H1 (cell line): ENCODE measurements at regions not wholly inside any gene's neighbourhood (a gene's known extent, or its start where the extent isn't known, plus 50 kb on each side); places are given as distances from the start of the nearest gene placed in this dataset.

Experiments
- CTBP2 ChIP-seq: IDR thresholded peaks from 2 replicates; pipeline ENCODE4 v1.7.0; 2011; ENCODE audit warnings: borderline replicate concordance, mild to moderate bottlenecking, moderate library complexity, mixed read lengths, low read length; ENCODE audit not compliant: insufficient read depth, insufficient read length
- TBP ChIP-seq: IDR thresholded peaks from 2 replicates; pipeline ENCODE4 v1.6.1; 2011; ENCODE audit warnings: low read depth, low read length, improper control_type of control experiment
- TF ChIP-seq, protein P1 (sequence below): fragments of 300-600 bp; sonication (generic); IDR thresholded peaks from 2 replicates; pipeline ENCODE4 v1.7.1; 2012; ENCODE audit warnings: low read length, moderate library complexity, mild to moderate bottlenecking, inconsistent platforms; ENCODE audit not compliant: insufficient replicate concordance
- TF ChIP-seq, protein P2 (sequence below), 3 experiments: IDR thresholded peaks; 1 replicate in 2 of 3; 2 replicates in 1 of 3; pipeline versions ENCODE4 v1.5.1 to v1.6.1; 2011; ENCODE audit warnings: low read length in 3 of 3, mild to moderate bottlenecking in 3 of 3, inconsistent platforms in 2 of 3, low read depth in 1 of 3, moderate library complexity in 1 of 3; ENCODE audit not compliant: insufficient read depth in 1 of 3; ENCODE audit errors: control extremely low read depth in 1 of 3

DNA sequence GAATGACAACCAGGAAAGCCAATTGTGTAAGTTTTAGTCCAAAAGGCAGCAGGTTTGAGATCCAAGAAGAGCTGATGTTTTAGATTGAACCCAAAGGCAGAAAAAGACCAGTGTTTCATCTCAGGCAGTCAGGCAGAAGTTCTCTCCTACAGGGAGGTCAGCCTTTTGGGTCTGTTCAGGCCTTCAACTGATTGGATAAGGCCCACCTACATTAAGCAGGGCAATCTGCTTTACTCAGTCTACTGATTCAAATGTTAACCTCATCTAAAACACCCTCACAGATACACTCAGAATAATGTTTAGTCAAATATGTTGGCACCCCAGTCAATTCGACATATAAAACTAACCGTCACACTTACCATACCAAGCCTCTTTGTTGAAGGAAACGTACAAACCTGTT, 134.2 kb upstream of the NEIL3 start (continued):
- TF ChIP-seq, protein P1, sequence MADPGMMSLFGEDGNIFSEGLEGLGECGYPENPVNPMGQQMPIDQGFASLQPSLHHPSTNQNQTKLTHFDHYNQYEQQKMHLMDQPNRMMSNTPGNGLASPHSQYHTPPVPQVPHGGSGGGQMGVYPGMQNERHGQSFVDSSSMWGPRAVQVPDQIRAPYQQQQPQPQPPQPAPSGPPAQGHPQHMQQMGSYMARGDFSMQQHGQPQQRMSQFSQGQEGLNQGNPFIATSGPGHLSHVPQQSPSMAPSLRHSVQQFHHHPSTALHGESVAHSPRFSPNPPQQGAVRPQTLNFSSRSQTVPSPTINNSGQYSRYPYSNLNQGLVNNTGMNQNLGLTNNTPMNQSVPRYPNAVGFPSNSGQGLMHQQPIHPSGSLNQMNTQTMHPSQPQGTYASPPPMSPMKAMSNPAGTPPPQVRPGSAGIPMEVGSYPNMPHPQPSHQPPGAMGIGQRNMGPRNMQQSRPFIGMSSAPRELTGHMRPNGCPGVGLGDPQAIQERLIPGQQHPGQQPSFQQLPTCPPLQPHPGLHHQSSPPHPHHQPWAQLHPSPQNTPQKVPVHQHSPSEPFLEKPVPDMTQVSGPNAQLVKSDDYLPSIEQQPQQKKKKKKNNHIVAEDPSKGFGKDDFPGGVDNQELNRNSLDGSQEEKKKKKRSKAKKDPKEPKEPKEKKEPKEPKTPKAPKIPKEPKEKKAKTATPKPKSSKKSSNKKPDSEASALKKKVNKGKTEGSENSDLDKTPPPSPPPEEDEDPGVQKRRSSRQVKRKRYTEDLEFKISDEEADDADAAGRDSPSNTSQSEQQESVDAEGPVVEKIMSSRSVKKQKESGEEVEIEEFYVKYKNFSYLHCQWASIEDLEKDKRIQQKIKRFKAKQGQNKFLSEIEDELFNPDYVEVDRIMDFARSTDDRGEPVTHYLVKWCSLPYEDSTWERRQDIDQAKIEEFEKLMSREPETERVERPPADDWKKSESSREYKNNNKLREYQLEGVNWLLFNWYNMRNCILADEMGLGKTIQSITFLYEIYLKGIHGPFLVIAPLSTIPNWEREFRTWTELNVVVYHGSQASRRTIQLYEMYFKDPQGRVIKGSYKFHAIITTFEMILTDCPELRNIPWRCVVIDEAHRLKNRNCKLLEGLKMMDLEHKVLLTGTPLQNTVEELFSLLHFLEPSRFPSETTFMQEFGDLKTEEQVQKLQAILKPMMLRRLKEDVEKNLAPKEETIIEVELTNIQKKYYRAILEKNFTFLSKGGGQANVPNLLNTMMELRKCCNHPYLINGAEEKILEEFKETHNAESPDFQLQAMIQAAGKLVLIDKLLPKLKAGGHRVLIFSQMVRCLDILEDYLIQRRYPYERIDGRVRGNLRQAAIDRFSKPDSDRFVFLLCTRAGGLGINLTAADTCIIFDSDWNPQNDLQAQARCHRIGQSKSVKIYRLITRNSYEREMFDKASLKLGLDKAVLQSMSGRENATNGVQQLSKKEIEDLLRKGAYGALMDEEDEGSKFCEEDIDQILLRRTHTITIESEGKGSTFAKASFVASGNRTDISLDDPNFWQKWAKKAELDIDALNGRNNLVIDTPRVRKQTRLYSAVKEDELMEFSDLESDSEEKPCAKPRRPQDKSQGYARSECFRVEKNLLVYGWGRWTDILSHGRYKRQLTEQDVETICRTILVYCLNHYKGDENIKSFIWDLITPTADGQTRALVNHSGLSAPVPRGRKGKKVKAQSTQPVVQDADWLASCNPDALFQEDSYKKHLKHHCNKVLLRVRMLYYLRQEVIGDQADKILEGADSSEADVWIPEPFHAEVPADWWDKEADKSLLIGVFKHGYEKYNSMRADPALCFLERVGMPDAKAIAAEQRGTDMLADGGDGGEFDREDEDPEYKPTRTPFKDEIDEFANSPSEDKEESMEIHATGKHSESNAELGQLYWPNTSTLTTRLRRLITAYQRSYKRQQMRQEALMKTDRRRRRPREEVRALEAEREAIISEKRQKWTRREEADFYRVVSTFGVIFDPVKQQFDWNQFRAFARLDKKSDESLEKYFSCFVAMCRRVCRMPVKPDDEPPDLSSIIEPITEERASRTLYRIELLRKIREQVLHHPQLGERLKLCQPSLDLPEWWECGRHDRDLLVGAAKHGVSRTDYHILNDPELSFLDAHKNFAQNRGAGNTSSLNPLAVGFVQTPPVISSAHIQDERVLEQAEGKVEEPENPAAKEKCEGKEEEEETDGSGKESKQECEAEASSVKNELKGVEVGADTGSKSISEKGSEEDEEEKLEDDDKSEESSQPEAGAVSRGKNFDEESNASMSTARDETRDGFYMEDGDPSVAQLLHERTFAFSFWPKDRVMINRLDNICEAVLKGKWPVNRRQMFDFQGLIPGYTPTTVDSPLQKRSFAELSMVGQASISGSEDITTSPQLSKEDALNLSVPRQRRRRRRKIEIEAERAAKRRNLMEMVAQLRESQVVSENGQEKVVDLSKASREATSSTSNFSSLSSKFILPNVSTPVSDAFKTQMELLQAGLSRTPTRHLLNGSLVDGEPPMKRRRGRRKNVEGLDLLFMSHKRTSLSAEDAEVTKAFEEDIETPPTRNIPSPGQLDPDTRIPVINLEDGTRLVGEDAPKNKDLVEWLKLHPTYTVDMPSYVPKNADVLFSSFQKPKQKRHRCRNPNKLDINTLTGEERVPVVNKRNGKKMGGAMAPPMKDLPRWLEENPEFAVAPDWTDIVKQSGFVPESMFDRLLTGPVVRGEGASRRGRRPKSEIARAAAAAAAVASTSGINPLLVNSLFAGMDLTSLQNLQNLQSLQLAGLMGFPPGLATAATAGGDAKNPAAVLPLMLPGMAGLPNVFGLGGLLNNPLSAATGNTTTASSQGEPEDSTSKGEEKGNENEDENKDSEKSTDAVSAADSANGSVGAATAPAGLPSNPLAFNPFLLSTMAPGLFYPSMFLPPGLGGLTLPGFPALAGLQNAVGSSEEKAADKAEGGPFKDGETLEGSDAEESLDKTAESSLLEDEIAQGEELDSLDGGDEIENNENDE: no peak
- no peak for TF ChIP-seq CTBP2
- no peak for TF ChIP-seq TBP
- TF ChIP-seq, protein P2, sequence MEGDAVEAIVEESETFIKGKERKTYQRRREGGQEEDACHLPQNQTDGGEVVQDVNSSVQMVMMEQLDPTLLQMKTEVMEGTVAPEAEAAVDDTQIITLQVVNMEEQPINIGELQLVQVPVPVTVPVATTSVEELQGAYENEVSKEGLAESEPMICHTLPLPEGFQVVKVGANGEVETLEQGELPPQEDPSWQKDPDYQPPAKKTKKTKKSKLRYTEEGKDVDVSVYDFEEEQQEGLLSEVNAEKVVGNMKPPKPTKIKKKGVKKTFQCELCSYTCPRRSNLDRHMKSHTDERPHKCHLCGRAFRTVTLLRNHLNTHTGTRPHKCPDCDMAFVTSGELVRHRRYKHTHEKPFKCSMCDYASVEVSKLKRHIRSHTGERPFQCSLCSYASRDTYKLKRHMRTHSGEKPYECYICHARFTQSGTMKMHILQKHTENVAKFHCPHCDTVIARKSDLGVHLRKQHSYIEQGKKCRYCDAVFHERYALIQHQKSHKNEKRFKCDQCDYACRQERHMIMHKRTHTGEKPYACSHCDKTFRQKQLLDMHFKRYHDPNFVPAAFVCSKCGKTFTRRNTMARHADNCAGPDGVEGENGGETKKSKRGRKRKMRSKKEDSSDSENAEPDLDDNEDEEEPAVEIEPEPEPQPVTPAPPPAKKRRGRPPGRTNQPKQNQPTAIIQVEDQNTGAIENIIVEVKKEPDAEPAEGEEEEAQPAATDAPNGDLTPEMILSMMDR (IDR thresholded peaks at IDR 0.05; ENCODE audit: control extremely low read depth in 1 of 3, insufficient read depth in 1 of 3, low read depth in 1 of 3, low read length in 3 of 3): no peak
